GM19328 (cell line): ENCODE measurements at regions not wholly inside any gene's neighbourhood (a gene's known extent, or its start where the extent isn't known, plus 50 kb on each side); places are given as distances from the start of the nearest gene placed in this dataset.

Experiments
- ATAC-seq: cut with Tn5 transposase; IDR thresholded peaks from one replicate; pipeline ENCODE4 v1.9.1; 2021; ENCODE audit warnings: mild to moderate bottlenecking, moderate library complexity; ENCODE audit not compliant: unreplicated experiment

DNA sequence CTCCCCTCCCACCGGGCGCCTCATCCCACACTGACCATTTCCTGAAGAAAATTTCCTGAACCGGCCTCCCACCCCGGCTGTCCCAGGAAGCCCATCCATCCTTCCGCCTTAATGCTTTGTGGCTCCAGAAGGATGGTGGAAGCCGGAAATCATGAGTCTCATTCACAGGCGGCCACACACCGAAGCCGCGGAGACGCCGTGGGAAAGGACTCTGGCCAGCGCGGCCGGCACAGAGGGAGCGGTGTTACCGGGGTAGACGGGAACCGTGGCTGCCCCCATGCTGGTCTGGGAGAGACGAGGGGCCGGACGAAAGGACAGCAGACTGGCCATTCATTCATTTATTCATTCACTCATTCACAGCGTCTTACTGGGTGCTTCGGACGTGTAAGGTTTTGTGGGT lies 326.8 kb downstream of the SEC14L1 start:
- no peak for ATAC-seq

DNA sequence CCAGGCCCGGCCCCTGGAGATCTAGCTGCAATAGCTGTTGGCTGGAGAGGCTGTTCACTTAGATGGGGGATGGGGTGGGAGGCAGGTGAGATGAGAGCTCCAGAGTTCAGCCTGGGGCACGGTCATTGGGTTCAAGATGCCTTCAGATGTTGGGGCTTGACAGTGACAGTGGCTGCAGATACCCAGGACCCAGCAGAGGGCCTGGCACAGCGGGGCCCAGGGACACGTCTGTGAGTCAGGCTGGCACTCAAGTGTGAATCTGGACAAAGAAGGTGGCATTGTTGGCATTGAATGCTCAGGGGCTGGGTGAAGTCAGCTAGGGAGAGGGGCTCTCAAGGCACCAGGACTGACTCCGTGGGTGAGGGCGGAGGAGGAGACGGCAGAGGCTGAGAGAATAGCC lies 328.1 kb downstream of the SEC14L1 start:
- ATAC-seq, result no peak

DNA sequence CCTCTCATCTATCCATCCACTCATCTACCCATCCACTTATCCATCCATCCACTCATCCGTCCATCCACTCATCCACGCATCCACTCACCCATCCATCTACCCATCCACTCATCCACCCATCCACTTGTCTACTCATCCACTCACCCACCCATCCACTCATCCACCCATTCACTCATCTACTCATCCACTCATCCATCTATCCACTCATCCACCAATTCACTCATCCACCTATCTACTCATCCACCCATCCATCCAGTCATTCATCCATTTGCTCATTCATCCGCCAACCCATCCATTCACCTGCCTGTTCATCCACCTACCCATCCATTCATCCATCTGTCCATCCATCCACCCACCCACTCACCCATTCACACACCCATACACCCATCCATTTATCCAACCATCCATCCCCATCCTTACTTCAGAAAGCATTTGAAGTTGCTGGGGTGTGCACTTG lies 329.6 kb downstream of the SEC14L1 start:
- no peak for ATAC-seq

DNA sequence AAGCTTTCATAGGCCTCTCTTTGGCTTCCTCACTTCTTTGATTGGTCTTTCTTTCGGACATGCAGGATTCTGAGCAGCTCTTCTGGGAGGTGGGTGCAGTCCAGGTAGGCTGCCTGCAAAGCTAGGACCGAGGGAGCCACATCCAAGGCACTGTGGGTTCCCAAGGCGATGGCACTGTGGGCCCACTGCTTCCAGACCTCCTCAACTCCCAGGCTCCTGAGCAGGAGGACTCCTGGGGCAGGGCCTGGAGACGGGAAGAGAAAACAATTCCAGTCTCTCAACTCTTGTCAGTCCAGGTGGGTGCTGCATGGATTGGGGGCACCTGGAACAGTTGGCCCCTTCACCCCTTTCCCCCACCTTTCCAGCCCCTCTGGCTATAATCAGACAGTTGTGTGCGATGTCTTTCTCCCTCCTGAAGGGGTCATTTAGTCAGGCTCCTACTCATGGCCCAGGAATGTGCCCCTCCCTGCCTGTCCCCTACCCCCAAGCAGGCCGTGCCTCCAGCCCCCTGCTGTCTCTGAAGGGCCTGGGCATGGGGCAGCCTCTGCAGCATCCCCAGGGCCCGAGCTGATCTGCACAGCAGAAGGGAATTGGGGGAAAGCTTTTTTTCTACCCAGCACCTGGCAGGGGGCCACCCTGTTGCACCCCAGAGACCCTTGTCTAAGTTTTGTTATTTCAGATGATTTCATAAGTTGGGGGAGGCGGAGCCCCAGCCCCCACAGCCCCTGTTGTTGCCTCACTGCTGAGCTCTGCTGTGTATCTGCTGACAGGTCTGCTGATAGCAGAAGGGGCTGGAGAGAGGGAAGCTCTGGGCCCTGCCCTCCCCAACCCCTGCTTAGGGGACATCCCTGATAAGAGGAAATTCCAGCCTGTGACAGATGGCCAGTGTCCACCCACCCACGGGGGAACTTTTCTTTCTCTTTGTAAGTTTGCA lies 330.3 kb downstream of the SEC14L1 start:
- ATAC-seq, result no peak

DNA sequence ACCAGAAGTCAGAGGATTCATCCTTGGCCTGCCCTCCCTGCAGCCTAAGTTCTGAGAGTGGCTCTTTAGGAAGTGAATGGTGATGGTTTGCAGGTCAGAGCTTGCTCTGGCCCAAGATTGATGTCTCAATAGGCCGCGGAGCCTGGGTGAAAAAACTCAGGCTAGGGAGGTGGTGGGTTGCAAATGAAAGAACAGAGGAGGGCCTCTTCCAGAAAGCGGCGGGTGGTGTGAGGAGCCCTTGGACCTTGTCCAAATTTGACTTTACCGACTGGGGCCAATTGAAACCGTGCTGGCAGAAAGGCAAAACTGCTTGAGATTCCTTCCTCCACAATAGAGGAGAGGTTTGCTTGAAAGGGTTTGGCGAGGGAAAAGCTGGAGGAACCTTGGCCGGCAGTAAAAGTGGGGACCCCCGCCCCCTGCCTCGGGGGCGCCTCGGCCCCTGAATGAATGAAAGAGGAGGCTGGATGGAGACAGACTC lies 331.3 kb downstream of the SEC14L1 start:
- ATAC-seq, result no peak

DNA sequence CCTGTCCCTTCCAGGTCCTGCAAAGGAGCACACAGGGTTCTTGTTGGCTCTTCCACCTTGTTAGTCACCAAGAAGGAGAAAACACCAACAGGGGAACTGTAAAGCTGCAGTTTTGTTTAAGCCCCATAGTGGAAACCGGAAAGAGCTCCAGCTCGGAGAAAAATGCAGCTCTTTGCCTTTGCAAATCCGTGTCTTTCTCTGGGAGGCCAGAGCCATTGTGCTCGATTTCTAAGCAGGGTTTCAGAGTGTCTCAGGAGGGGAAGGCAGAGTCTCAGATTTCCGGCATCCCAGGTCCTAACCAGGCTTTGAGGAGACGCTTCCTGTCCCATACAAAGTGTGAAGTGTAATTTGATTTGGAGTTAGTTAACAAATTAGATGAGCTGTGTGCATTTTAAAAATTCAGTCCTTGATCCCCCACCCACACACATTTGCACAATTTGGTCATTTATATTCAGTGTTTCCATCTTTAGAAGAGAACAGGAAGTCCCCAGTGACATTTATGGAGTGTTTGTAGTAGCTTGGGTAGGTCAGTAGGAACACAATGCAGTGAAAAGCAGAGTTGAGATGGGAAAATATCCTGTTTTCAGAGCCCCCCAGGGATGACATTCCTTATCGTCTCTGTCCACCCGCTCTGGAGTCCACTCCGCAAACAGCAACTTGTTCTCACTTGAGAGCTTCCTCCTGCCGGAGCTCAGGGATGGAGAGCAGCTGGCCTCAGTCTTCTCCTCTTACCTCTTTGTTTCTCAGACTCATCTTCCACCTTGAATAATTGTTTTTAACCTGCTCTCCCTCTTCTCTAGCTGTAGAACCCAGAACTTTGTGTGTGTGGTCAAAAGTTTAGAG lies 331.9 kb downstream of the SEC14L1 start:
- no peak for ATAC-seq

DNA sequence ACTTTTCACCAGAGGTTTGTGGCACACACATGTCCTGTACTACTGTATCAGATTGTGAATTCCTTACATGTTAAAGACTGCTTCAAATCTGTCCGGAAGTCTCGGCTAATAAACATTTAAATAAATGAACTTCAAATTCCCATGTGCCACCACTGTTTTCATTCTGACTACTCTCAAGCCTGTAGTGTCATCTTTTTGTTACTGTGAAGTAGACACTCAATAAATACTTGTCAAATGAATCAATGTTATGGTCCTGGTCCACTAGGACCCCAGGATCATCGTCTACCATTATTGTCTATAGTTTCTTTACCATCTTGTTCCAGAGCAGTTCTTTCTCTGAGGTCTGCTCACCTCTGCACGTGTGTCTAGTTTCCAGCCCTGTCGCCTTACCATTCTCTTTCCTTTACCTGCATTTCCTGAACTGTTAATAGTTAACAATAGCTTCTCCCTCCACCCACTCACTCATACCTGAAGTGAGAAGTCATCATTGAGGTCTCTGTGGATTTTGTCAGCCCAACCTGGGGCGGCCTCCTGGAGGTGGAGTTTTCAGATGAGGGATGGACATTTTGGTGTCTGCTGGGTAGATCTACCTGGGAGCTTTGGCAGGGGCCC lies 333.0 kb downstream of the SEC14L1 start:
- no peak for ATAC-seq

DNA sequence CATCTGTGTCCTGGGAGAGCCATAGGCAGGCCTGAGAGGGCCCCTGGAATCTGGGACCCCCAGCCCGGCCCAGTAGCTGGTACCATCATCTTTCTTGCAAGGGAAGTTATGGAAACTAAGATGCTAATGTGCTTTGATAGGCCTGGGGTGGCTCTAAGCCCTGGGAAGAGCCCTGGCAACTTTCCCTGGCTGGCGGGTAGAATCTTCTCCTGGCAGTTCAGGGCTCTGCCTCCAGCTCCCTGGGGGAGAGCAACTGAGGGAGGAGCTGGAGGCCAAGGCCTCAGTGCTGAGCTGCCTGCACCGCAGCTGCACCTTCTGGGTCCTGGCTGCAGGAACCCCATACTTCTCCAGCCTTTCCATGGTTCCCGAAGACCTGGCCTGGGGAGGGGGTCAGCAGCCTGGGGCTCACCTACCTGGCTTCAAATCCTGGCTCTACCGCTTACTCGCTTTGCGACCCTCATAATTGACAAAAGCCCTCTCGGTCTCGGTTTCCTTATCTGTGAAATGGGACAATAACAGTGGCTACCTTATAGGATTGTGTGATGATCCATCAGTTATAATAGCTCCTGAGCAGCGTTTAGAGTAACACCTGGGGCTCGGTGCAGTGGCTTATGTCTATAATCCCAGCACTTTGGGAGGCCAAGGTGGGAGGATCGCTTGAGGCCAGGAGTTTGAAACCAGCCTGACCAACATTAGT lies 333.7 kb downstream of the SEC14L1 start:
- ATAC-seq, result no peak

DNA sequence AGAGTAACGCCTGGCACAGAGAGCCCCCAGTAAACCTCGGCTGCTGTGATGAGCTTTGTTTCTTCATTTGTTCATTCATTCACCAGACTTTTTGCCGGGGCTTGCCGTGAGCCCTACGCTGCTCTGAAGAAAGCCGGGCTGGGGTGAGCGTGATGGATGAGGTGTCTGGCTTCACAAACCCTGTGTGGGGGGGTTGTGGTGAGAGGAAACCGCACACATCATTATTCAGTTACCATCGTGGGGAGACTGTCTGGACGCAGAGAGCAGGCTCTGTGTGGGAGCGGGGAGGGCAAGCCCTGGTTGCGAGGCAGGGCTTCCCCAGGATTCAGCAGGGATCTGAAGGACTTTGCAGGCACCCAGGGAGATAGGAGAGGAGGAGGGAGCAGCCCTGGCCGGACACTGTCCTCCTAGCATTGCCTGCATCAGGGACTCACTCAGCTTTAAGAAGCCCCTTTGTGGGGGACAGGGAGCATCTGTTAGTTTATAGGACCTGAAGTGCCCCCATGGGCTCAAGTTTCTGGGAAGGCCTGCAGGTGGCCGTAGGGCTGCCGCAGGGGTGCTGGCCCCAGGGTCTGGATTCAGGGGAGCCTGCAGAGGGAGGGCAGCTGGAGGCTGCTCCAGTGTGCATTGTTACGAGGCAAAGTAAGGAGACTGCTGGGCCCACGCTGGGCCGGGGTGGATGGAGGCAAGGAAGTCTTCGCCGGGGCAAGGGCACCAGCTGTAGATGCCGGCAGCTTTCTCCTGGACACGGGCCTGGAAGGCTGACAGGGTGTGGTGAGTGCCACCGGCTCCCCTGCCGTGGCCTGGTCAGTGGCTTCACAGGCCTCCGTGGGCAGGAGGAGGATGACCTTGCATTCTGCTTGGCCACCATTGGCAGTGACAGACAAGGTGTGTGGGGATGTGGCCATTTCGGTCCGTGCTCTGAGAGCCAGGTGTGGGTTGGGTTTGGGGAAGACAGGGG lies 334.5 kb downstream of the SEC14L1 start:
- ATAC-seq, result no peak

DNA sequence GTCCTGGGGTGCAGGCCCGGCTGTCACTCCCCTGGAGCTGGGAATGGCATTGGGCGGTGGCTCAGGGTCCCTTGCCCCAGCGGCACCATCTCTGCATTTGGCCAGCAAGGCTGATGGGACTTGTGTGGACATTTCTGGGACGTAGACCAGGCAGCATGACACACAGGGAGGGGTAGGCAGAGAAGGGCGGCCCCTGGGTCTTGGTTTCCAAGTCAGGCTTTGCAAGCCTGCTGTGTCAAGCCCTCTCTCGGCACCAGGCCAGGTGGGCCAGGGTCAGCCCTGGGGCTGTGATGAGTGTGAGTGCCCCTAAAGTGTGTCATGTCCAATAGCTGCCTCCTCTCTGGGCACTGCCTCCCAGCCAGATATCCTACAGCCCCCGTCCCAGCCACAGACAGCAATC lies 335.2 kb downstream of the SEC14L1 start:
- no peak for ATAC-seq

DNA sequence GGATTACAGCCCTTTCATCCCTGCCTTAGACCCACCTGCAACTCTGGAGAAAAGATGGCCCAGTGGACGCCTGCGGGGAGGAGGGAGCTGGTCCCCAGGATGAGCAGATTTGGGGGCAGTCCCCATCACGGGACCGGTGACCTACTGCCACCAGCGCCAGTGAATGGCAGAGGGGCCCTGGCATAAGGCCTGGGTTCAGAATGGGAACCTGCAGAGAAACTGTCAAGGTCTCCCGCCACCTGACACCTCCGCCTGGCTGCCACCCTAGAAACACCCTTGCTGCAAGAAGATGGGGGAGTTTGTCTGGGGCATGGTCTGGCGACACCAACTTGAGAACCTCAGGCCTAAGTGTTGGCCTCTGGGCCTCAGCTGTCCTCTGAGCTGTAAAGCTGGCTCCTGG lies 335.7 kb downstream of the SEC14L1 start:
- ATAC-seq, result no peak

DNA sequence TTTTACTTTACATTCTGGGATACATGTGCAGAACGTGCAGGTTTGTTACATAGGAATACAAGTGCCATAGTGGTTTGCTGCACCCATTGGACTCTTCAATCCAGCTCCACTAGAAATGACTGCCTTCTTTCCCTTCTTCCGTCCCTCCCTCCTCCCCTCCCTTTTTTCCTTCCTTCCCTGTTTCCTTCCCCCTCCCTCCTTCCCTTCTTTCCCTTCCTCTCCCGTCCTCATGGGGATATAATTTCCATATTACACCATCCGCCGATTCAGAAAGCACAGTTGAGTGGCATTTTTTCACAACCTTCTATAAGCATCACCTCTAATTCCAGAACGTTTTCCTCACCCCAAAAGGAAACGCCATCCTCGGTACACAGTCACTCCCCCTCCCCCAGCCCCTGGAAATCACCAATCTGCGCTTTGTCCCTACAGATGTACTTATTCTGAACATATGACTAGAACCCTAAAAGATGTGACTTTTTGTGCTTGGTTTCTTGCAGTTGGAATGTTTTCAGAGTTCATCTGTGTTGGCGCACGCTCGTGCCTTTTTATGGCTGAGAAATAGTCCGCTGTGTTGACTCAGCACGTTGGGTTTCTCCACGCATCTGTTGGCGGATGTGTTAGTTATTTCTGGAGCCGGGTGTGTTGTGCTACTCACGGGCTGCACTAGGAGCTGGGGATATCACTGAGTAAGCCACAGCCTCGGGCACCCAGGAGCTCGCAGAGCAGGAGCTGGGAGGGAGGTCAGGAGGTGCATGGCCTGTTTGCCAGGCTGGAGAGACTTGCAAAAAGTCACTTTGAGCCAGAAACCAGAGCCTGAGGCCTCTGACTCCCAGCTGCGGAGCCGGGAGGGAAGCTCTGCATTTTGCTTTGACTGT lies 336.4 kb downstream of the SEC14L1 start:
- no peak for ATAC-seq

DNA sequence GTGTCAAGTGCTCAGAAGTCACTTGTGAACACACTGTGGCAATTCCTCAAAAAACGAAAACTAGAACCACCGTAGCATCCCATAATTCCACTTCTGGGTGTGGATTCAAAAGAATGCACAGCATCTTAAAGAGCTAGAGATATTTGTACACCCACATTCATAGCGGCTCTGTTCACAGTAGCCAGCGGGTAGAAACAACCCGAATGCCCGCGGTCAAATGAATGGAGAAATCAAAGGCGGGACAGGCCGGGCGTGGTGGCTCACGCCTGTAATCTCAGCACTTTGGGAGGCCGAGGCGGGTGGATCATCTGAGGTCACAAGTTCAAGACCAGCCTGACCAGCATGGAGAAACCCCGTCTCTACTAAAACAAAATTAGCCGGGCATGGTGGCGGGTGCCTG lies 337.5 kb downstream of the SEC14L1 start:
- ATAC-seq, result no peak

DNA sequence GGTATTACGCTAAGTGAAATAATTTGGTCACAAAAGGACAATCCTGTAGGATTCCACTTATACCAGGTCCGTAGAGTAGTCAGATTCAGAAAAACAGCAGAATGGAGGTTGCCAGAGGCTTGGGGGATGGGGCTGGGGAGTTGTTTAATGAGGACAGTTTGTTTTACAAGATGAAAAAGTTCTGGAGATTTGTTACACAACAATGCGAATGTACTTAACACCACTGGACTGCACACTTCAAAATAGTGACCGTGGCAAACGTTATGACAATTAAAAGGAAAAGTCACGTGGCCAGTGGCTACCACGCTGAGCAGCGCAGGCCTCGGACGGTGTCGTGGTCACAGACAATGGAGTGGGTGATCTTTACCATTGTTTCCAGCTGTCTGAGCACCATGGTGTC lies 338.1 kb downstream of the SEC14L1 start:
- no peak for ATAC-seq

DNA sequence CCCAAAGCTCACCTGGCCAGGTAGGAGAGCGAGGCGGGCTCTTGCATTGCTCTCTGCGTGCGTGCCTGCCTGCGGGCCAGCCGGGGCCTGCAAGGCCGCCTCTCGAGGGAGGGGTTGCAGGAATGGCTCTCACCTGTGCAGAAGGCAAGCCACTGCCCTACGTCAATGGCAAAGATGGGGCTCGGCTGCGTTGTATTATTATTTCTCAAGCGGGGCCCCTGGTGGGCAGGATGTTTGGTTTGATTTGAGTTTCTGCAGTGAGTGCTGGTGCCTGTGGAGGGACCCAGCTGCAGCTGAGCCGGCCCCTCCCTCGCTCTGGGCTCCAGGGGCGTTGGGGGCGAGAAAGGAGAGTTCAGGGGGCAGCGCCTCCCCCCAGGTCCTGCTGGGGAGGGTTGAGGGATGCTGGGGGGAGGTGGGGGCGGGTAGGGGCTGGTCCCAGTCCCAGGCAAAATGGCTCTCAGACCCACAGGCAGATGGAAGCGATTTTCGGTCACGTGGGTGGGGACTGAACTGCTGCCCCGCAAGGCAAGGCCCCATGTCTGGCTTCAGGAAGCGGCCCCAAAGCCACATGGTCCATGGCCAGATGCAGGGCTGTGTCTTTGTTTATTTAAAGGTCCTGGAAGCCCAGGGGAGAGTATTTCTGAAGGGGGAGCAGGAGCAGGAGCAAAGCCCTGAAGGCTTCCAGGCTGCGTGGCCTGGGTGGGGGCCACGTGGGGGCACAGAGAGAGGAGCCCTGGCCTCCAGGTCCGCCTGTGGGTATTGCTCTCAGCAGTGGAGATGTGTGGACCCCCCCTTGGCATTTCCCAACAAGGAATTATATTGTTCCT lies 338.8 kb downstream of the SEC14L1 start:
- ATAC-seq, result no peak

DNA sequence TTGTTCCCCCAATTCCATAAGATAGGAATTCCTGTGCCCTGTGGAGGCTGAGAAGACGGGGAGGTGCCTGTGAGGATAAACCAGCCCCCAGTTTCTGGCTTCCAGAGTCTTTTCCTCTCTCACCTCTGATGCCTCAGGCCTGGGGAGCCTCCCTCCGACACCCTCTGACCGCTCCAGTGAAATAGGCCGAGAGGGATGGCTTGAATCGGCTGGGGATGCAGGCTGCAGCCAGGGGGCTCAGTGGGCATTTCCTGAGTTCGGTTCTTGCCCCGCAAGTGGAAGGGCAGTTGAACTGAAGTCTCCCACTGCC lies 339.4 kb downstream of the SEC14L1 start:
- ATAC-seq, result no peak

DNA sequence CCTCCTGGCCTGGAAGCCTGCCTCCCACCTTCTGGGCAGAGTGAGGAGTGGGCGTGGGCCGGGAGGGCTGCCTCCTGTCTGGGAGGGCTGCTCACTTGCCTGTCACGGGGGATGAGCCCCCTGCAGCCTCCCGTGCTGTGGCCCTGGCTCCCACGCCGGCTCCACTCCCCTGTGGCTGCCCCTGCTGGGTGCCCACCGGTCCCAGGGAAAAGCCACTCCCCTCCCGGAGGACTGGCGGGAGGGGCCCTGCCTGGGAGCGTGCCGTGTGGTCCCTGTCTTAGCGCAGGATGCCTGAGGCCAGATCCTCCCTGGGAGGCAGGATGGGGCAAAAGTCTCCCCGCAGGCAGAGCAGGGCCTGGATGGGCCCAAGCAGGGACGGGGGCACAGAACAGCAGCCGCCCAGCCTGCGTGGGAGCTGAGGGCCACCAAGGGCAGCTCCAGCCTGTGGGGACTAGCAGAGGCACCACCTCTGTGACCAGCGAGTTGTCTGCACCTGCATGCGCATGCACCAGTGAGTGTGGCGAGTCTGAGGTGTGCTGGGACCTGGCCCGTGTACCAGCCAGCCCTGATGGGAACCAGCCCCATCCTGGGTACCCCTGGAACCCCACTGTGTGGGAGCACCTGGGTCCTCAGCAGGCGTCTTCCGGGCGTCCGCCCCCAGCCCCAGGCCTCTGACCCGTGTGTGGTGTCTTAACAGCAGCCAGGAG lies 339.9 kb downstream of the SEC14L1 start:
- ATAC-seq, result no peak
